Right lobe of liver (tissue), 6 donors: ENCODE measurements at regions not wholly inside any gene's neighbourhood (a gene's known extent, or its start where the extent isn't known, plus 50 kb on each side); places are given as distances from the start of the nearest gene placed in this dataset.

Experiments
- ATAC-seq, 4 donors: fragments of 200-7000 bp; cut with Tn5 transposase; one replicate each; pipeline ENCODE4 v1.9.1; 2020; ENCODE audit warnings: mild to moderate bottlenecking in 4 of 4, moderate library complexity in 4 of 4
- DNase-seq, 3 donors: peaks; one replicate each; pipeline ENCODE4 v3.0.0-alpha.2; 2020
- H3K27ac ChIP-seq, 3 donors: fragments of 200-600 bp; one replicate each; pipeline ENCODE4 v1.8.0; 2022
- H3K27me3 ChIP-seq, 2 donors: fragments of 200-600 bp; one replicate each; pipeline ENCODE4 v1.8.0; 2022
- H3K36me3 ChIP-seq, 4 donors: fragments of 200-600 bp; sonication (generic) in 1 of 4; one replicate each; pipeline versions ENCODE4 v1.5.1 to v1.8.0; 2017 to 2022; ENCODE audit warnings: control low read depth in 1 of 4
- H3K4me1 ChIP-seq, 4 donors: fragments of 200-600 bp; sonication (generic) in 1 of 4; one replicate each; pipeline versions ENCODE4 v1.5.1 to v1.8.0; 2017 to 2022; ENCODE audit warnings: control low read depth in 1 of 4
- H3K4me3 ChIP-seq, 3 donors: fragments of 200-600 bp; one replicate each; pipeline ENCODE4 v1.8.0; 2022
- H3K9me3 ChIP-seq, 4 donors: fragments of 200-600 bp; sonication (generic) in 1 of 4; one replicate each; pipeline versions ENCODE4 v1.5.1 to v1.8.0; 2017 to 2022; ENCODE audit warnings: control low read depth in 1 of 4
- POLR2A ChIP-seq: fragments of 450-650 bp; IDR thresholded peaks from one replicate; pipeline ENCODE4 v1.6.1; 2017; ENCODE audit warnings: antibody characterized with exemption, mild to moderate bottlenecking
- WGBS: methylation state at CpG from one replicate; pipeline ENCODE4 v1.1.6; 2018; ENCODE audit warnings: low coverage, low lambda C conversion rate; ENCODE audit not compliant: insufficient coverage; ENCODE audit errors: missing lambda C conversion rate; 5-methylcytosine and 5-hydroxymethylcytosine counted together
- intact Hi-C, 2 donors: fragments of 100-400 bp; cut with DNase I; formaldehyde crosslinking; loops; one replicate each; pipeline versions ENCODE4 v1.11.2 to v1.14.1; 2022
- TF ChIP-seq, protein P1 (sequence below), 4 donors: fragments of 200-600 bp in 3 of 4; fragments of 450-650 bp in 1 of 4; IDR thresholded peaks; one replicate each; pipeline versions ENCODE4 v1.5.1 to v1.8.0; 2016 to 2022; ENCODE audit warnings: antibody characterized with exemption in 4 of 4, mild to moderate bottlenecking in 2 of 4
- donor health status: DM: no; HTN: yes; CAD: no.
- donor health status: DM: no; HTN: no; CAD: no.
- donor health status: DM: no; HTN: no; CAD: no.
- donor health status: DM: no; HTN: yes; CAD: no.
- donor health status: DM: no; HTN: yes; CAD: no.

- H3K27ac ChIP-seq: no peak overlapping the region
- intact Hi-C loops: no loop called here
- TF ChIP-seq, protein P1, sequence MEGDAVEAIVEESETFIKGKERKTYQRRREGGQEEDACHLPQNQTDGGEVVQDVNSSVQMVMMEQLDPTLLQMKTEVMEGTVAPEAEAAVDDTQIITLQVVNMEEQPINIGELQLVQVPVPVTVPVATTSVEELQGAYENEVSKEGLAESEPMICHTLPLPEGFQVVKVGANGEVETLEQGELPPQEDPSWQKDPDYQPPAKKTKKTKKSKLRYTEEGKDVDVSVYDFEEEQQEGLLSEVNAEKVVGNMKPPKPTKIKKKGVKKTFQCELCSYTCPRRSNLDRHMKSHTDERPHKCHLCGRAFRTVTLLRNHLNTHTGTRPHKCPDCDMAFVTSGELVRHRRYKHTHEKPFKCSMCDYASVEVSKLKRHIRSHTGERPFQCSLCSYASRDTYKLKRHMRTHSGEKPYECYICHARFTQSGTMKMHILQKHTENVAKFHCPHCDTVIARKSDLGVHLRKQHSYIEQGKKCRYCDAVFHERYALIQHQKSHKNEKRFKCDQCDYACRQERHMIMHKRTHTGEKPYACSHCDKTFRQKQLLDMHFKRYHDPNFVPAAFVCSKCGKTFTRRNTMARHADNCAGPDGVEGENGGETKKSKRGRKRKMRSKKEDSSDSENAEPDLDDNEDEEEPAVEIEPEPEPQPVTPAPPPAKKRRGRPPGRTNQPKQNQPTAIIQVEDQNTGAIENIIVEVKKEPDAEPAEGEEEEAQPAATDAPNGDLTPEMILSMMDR (IDR thresholded peaks at IDR 0.05): no peak
- no peak for TF ChIP-seq POLR2A
- DNase-seq: no peak
- no peak for ATAC-seq
- no peaks in the 10 kb centered on the region for H3K36me3 ChIP-seq
- no peak overlapping the region for H3K4me3 ChIP-seq
- no peaks in the 10 kb centered on the region for H3K27me3 ChIP-seq
- H3K4me1 ChIP-seq: no peaks in the 10 kb centered on the region
- H3K9me3 ChIP-seq: no peaks in the 10 kb centered on the region
- WGBS: 44% methylated on average over 3 of the region's 3 CpGs
Observed at GRCh38 chr2:220626603-220627002, 945.5 kb downstream of the EPHA4 start.

GRCh38 chr2:220628252-220628651, 943.9 kb downstream of the EPHA4 start:
- Histone ChIP-seq H3K9me3 (no peaks in the 10 kb centered on the region), H3K27ac (no peak overlapping the region), H3K4me1 (no peaks in the 10 kb centered on the region), H3K36me3 (no peaks in the 10 kb centered on the region), H3K4me3 (no peak overlapping the region), H3K27me3 (no peaks in the 10 kb centered on the region)
- intact Hi-C loops: no loop called here
- TF ChIP-seq POLR2A: no peak
- TF ChIP-seq, protein P1 (IDR thresholded peaks at IDR 0.05): no peak
- ATAC-seq: no peak
- DNase-seq: no peak

DNA sequence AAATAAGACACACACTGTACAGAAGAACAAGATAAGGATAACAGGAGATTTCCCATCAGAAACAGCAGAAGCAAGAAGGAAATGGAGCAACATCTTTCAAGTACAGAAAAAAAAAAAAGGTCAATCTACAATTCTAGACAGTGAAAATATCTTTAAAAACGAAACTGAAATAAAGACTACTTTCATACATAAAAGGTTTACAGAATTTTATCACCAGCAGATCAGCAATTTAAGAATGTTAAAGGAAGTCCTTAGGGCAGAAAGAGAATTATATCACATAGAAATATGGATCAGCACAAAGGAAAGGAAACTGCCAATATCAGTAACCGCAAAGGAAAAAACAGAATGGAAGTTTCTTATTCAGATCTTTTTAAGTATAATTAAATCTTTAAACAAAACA, 931.0 kb downstream of the EPHA4 start:
- Histone ChIP-seq H3K9me3 (no peaks in the 10 kb centered on the region), H3K27ac (no peak overlapping the region), H3K36me3 (no peaks in the 10 kb centered on the region), H3K4me1 (no peaks in the 10 kb centered on the region), H3K27me3 (no peaks in the 10 kb centered on the region), H3K4me3 (no peak overlapping the region)
- TF ChIP-seq, protein P1 (IDR thresholded peaks at IDR 0.05): no peak
- TF ChIP-seq POLR2A: no peak
- intact Hi-C loops: no loop called here
- DNase-seq: no peak
- WGBS: 27% methylated on average over 2 of the region's 2 CpGs
- ATAC-seq: no peak

DNA sequence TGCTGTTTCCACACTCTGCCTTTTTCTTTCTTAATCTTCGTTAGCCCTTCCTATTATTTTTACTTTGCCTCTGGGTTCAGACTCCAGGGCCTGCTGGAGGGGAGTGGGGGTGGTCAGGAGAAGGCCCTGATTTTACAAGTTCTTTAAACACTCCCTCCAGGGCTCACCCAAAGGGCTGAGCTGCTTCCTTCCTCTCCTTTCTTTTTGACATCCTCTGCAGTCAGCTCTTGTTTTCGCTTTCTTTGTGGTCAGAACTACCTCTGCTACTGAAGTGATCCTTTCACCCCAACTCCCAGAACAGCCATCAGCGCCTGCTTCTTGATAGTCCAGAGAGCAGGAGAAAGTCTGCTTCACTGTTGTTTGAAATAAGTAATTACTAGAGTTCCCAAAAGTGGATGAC, 925.7 kb downstream of the EPHA4 start:
- 31% methylated on average over 3 of the region's 3 CpGs for WGBS
- no peak for DNase-seq

GRCh38 chr2:220648628-220649027, 923.5 kb downstream of the EPHA4 start:
- WGBS: 51% methylated on average over 2 of the region's 2 CpGs
- Histone ChIP-seq H3K4me3 (no peak overlapping the region), H3K27me3 (no peaks in the 10 kb centered on the region), H3K27ac (no peak overlapping the region), H3K36me3 (no peaks in the 10 kb centered on the region), H3K4me1 (no peaks in the 10 kb centered on the region), H3K9me3 (no peaks in the 10 kb centered on the region)
- no peak for ATAC-seq
- DNase-seq: no peak
- intact Hi-C loops: no loop called here
- TF ChIP-seq, protein P1 (IDR thresholded peaks at IDR 0.05): no peak
- TF ChIP-seq POLR2A: no peak

More for the DNA sequence above, 925.7 kb downstream of the EPHA4 start:
- intact Hi-C loops: no loop called here
- H3K4me1 ChIP-seq: no peaks in the 10 kb centered on the region
- ATAC-seq: no peak
- H3K36me3 ChIP-seq: no peaks in the 10 kb centered on the region
- TF ChIP-seq, protein P1 (IDR thresholded peaks at IDR 0.05): no peak
- TF ChIP-seq POLR2A: no peak
- no peak overlapping the region for H3K4me3 ChIP-seq
- no peaks in the 10 kb centered on the region for H3K27me3 ChIP-seq
- H3K27ac ChIP-seq: no peak overlapping the region
- no peaks in the 10 kb centered on the region for H3K9me3 ChIP-seq
